ENCODE measurements at regions not wholly inside any gene's neighbourhood (a gene's known extent, or its start where the extent isn't known, plus 50 kb on each side); places are given as distances from the start of the nearest gene placed in this dataset.

- no peak for DNase-seq
These were observed 223.9 kb upstream of the PPP2R2D start for GRCh38 chr10:131676800-131677421.

DNA sequence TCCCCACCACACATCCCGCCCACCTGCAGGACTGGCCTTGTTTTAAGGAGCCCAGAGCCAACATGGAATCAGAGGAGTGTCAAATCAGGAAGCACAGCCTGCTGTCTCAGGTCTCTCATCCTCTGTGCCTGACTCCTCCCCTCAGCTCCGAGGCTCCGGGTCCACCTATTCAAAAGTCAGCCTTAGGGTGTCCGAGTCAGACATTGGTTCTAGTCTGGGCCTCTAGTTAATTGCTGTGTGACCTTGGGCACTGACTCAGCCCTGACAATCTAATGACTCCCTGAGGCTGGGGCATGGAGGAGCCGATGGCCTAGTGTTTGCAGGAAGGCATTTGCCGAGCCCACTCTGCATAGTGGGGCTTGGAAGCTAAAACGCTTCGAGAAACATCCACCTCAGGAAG, 223.1 kb upstream of the PPP2R2D start:
- DNase-seq, result no peak

DNA sequence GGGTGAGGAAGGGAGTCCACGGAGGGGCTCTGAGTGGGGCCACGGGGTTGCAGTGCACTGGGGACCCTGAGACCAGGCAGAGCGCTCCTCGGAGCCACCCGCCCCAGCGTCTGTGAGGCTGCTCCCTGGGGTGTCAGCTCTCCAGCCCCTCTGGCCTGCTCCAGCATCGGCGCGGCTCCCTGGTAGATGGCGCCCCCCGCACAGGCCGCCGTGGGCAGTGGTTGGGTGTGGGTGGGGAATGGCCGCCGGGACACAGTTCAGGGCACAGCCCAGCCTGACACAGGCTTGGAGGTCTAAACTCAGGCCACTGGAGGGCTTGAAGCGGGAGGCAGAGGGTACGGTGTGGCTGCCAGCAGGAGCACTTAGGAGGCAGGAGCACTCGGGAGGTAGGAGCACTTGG, 222.6 kb upstream of the PPP2R2D start:
- DNase-seq, result no peak

DNA sequence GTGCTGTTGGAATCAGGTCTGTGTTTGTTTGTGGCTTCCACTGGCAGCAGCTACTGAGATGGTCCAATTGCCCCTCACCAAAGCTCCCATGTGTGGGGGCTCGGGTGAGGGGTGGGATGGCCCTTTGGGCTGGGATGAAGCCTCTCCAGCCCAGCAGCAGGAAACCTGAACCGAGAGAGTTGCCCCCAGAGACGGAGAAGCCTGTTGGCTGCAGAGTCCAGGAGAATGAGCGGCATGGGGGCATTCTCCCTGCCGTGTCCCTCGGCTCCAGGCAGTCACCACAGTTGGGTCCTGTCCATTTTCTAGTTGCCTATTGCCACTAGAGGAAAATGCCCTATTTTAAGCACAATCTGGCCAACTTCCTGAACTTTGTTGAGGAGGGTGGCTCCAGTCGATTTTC, 222.2 kb upstream of the PPP2R2D start:
- DNase-seq, result no peak

DNA sequence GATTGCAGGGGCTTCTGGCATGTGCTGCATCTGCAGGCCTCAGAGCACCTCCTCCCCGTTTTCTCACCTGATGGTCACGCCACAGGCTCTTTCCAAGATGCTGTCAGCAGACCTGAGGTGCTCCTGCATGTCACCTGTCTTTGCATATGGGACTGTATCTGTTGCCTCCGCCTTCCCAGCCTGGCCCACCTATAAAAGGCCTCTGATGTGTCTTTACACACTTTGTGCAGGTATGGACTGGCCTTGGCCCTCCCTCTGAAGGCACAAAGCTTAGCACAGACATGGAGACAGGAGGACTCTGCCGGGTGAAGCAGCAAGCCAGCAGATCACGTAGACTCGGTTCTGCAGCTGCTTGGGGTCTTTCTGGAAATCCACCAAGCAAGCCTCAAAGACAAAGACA, 220.9 kb upstream of the PPP2R2D start:
- DNase-seq, result no peak

DNA sequence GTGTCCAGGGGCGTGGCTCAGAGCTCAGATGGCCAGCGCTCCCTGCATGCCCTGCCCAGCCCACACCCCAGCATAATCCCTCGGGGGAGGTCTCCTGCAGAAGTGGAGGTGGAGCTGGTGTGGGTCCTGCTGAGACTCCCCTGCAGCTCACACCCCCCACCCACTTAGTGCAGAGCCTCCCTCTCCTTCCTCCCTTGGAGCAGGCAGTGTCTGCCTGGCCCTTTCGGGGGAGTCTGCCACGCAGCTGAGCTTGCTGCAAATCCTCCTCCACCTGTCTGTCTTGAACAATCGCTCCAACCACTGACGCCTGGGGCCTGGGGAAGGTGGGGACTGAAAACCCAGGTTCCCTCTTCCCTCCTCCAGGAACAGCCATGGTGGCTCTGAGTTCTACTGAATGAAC, 219.7 kb upstream of the PPP2R2D start:
- DNase-seq, result no peak

DNA sequence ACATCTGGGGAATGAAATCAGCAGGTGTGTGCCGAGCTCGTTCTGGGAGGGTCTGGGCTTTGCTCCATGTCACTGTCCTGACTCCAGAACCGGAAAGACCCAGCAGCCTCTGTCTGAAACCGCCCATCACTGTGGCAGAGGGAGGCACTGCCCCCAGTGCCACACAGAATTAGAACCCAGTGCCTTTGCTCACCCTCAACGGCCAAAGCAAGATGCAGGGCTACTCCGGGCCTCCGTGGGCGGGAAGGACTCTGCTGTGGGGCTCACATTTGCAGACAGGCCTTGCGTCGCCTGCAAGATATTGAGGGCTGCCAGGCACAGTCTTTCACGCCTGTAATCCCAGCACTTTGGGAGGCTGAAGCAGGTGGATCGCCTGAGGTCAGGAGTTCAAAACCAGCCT, 219.2 kb upstream of the PPP2R2D start:
- no peak for DNase-seq

GRCh38 chr10:131682271-131682962, 218.4 kb upstream of the PPP2R2D start:
- no peak for DNase-seq

GRCh38 chr10:131683281-131683861, 217.4 kb upstream of the PPP2R2D start:
- no peak for DNase-seq

GRCh38 chr10:131683941-131684340, 216.9 kb upstream of the PPP2R2D start:
- no peak for DNase-seq

DNA sequence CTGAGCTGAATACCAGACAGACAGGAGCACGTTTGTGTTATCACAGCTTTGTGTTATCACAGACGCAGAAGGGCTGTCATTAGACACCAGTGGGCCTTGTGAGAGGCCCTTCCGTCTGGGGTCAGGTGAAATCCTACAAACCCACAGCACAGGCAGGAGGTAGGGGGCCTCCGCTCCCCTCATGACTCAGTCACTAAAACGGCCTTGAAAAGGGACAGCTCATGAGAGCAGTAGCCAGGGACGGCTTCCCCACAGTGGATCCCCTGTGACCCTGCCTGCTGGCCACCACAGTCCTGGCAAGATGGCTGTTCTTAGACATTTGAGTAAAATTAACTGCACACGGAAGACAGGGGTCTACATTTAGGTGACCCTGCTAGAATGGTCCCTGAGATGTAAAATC, 215.8 kb upstream of the PPP2R2D start:
- no peak for DNase-seq

- DNase-seq, result no peak
These were observed 215.2 kb upstream of the PPP2R2D start for GRCh38 chr10:131685576-131685975.

DNA sequence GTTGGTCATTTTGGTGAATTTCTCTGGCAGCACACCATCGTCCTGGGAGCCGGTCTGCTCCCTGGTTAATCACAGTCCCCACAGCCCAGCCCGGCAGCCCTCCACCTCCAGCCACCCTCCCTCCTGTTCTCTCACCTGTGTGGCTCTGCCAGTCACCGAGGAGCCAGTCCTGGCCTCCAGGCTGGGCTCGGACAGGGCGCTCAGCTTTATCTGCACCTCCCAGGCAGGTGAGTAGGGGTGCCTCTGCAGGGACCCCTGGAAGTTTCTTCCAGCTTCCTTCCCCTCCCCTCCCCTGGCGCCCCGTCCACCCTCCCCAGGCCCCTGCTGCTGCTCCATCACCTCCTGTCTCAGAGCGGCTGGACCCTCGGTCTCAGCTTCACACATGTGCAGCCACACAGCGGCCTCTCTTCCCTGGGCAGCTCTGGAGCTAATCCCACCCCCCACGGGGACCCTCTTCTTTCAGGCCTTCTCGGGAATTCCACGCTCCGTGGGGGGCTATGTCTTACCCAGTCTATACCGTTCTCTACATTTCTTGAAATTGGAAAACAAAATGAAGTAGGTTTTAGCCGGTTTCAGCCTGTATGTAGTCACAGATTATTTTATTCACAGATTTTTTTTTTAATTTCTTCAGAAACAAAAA, 213.9 kb upstream of the PPP2R2D start:
- DNase-seq, result no peak

- no peak for DNase-seq
These were observed 212.5 kb upstream of the PPP2R2D start for GRCh38 chr10:131688304-131688703.

DNA sequence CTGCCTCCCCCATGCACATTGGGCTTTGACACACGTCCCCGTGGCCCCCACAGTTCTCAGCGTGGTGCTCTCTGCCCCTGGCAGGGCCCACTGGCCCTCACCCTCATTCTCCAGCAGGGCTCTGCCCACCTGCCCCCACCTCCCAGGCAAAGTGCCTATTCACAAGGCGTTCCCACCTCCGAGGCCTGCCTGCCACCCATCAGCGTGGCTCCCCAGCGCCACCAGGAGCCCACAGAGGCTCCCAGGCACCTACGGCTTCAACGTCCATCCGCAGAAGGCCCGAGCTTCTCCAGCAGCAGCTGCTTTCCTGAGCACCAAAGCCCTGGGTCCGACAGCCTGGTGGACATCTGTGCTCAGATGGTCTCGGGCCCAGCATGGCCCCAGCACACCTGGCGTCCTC, 211.8 kb upstream of the PPP2R2D start:
- DNase-seq, result no peak

- no peak for DNase-seq
These were observed 211.3 kb upstream of the PPP2R2D start for GRCh38 chr10:131689486-131689885.

DNA sequence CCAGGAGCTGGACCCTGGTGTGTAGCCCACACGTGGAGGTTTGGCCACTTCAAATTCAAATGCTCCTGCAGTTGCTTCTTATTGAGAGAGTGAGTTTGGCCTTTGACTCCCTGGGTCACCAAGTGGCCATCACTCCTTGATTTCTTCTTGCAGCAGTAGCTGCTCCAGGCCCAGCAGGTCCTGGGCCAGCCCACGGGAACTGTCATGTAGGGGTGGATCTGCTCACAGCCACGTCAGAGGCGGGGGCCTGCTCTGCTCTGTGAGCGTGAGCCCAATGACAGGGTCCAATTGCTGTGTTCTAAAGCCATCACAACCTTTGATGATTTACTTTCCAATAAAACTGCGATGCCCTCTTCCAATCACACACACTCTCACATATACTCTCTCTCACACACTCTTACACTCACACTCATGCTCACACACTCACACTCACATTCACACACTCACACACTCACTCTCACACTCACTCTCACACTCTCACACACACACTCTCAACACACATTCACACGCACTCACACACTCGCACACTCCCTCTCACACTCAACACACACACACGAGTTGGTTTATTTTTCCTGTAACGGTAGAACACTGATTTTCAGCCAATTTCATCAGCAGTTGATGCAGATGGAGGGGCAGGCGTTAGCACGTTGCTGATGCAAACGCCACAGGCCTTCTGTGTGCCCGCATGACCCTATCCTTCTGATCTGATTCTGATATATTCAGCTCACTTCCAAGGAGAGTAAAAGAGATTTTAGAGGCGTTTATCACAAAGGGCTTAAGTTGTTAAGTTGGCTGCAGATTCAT, 210.7 kb upstream of the PPP2R2D start:
- no peak for DNase-seq

GRCh38 chr10:131690805-131691239, 210.0 kb upstream of the PPP2R2D start:
- no peak for DNase-seq

GRCh38 chr10:131691481-131692090, 209.2 kb upstream of the PPP2R2D start:
- no peak for DNase-seq

DNA sequence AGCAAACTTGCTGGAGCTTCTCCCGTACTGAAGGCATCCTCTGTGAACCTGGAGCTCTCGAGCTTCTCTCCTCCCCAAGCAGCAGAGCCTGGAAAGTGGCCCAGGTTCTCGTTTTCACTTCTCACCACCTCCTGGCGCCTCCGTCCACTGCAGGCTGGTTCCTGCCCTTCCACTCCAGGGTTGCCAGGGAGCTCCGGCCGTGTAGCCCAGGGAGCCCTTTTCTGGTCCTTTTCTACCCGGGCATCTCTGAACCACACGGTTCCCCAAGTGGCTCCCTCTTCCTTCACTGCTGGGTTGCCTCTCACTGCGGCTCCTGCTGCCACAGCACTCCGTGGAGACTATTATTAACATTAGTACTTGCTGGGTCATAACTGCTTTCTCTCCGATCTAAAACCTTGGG, 208.6 kb upstream of the PPP2R2D start:
- DNase-seq, result no peak

DNA sequence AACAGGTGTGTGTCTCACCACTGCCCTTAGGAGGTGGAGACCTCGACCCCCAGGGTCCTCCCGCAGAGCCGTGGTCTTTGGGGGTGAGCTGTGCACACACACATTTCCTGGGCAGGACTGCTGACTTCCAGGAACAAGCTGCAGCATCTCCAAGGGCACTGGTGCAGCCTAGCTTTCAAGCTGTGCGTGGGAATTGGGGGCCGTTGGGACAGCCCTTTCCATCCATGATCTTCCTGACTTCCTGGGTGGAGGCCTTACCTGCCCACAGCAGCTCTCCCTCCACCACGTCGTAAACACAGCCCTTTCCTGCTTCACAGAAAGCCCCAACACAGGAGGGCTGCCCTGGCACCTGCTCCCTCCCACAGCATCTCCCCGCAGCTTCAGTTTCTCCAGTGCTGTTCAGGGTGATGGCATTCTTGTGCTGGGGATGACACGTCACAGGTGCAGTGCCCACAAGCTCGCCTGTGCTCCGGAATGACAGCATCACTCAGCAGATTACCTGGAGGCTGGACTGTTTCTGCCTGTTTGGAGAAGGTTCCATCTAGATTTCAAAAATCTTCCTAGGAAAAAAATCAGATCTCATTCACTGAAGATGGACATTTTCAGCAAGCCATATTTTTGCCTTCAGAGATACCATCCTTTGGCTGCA, 208.0 kb upstream of the PPP2R2D start:
- no peak for DNase-seq

- DNase-seq, result no peak
These were observed 207.0 kb upstream of the PPP2R2D start for GRCh38 chr10:131693766-131694165.
